ENCODE measurements at regions not wholly inside any gene's neighbourhood (a gene's known extent, or its start where the extent isn't known, plus 50 kb on each side); places are given as distances from the start of the nearest gene placed in this dataset.

DNA sequence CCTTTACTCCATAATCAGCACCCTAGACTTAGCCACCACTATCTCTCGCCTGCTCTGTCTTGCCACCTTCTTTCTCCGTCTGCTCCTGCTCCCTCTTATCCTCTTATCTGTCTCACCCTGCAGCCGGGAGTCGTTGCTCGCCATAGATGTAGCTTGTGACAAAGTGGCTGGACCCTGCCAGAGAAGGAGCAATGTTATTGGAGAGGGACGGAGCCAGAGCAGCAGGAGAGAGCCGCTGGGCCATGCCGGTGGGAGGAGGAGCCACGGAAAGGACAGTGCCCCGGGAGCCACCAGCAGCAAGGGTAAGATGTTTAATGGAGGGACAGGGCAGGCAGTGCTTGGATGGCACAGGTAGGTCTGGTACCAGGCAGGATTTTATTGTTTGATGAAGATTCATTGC lies 137.3 kb downstream of the SEC61B start (continued):
- TF ChIP-seq, protein P1, sequence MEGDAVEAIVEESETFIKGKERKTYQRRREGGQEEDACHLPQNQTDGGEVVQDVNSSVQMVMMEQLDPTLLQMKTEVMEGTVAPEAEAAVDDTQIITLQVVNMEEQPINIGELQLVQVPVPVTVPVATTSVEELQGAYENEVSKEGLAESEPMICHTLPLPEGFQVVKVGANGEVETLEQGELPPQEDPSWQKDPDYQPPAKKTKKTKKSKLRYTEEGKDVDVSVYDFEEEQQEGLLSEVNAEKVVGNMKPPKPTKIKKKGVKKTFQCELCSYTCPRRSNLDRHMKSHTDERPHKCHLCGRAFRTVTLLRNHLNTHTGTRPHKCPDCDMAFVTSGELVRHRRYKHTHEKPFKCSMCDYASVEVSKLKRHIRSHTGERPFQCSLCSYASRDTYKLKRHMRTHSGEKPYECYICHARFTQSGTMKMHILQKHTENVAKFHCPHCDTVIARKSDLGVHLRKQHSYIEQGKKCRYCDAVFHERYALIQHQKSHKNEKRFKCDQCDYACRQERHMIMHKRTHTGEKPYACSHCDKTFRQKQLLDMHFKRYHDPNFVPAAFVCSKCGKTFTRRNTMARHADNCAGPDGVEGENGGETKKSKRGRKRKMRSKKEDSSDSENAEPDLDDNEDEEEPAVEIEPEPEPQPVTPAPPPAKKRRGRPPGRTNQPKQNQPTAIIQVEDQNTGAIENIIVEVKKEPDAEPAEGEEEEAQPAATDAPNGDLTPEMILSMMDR (IDR thresholded peaks at IDR 0.05) = no peak

- Histone ChIP-seq H2AFZ (ENCODE audit: low read depth) (no peak overlapping the region), H3K9me2 (no peaks in the 10 kb centered on the region), H3K27me3 (ENCODE audit: insufficient read depth) (no peaks in the 10 kb centered on the region; the same call in 1 of the 2 replicates), H3K4me2 (no peak overlapping the region), H3K9me3 (no peaks in the 10 kb centered on the region), H3K9ac (no peak overlapping the region), H3K79me2 (ENCODE audit: insufficient read depth) (no peaks in the 10 kb centered on the region), H3K4me3 (ENCODE audit: low read depth in 2 of 2, low read length in 1 of 2) (no peak overlapping the region), H3K36me3 (replicated peaks in 1 of 2; ENCODE audit: control insufficient read depth in 1 of 2, insufficient read depth in 2 of 2, low read length in 1 of 2) (no peaks in the 10 kb centered on the region), H3K4me1 (ENCODE audit: control insufficient read depth in 1 of 2, insufficient read depth in 2 of 2, low read depth in 1 of 2, low read length in 1 of 2) (peaks cover 0 to 24% of the 10 kb centered on the region in 2 experiments; a peak in 1 of 4 replicates), H3K27ac (ENCODE audit: low read depth in 2 of 2, low read length in 1 of 2) (no peak overlapping the region), H4K20me1 (ENCODE audit: insufficient read depth) (no peaks in the 10 kb centered on the region), H3F3A (replicated peaks; ENCODE audit: insufficient read depth) (no peaks in the 10 kb centered on the region)
- WGBS (ENCODE audit: low lambda C conversion rate) = no CpG with 5 or more reads among the region's 2 CpGs
- ChIA-PET CTCF (interaction anchor here (1.0 to 1.2 kb wide), 2 partner anchors 13 to 95 kb away, joined by 3 to 4 read pairs; no protein-coding TSS in a partner anchor), POLR2A (no interaction called here)
- TF ChIP-seq NFIC (IDR thresholded peaks at IDR 0.05; ENCODE audit: borderline replicate concordance) (no peak), PBX3 (IDR thresholded peaks at IDR 0.05) (no peak), GABPA (IDR thresholded peaks at IDR 0.05; ENCODE audit: low read depth) (no peak), TAF1 (IDR thresholded peaks at IDR 0.05; ENCODE audit: borderline replicate concordance, low read depth, low read length) (no peak), MEF2A (IDR thresholded peaks at IDR 0.05; ENCODE audit: borderline replicate concordance, low read depth) (no peak), RFX5 (IDR thresholded peaks at IDR 0.05; ENCODE audit: low read length) (no peak), FOSL2 (IDR thresholded peaks at IDR 0.05; ENCODE audit: borderline replicate concordance, low read depth) (no peak), SIN3A (IDR thresholded peaks at IDR 0.05; ENCODE audit: borderline replicate concordance, low read depth, low read length) (no peak), CHD2 (IDR thresholded peaks at IDR 0.05; ENCODE audit: low read length, partially characterized antibody) (no peak), FOXJ3 (CRISPR knock-in tag; IDR thresholded peaks at IDR 0.05) (no peak), JUND (IDR thresholded peaks at IDR 0.05) (no peak), TCF12 (IDR thresholded peaks at IDR 0.05) (no peak), RCOR1 (IDR thresholded peaks at IDR 0.05; ENCODE audit: low read length) (no peak)
- TF ChIP-seq, protein P2, sequence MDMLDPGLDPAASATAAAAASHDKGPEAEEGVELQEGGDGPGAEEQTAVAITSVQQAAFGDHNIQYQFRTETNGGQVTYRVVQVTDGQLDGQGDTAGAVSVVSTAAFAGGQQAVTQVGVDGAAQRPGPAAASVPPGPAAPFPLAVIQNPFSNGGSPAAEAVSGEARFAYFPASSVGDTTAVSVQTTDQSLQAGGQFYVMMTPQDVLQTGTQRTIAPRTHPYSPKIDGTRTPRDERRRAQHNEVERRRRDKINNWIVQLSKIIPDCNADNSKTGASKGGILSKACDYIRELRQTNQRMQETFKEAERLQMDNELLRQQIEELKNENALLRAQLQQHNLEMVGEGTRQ (IDR thresholded peaks at IDR 0.05; ENCODE audit: borderline replicate concordance, low read depth, low read length) = no peak
- TF ChIP-seq, protein P3, sequence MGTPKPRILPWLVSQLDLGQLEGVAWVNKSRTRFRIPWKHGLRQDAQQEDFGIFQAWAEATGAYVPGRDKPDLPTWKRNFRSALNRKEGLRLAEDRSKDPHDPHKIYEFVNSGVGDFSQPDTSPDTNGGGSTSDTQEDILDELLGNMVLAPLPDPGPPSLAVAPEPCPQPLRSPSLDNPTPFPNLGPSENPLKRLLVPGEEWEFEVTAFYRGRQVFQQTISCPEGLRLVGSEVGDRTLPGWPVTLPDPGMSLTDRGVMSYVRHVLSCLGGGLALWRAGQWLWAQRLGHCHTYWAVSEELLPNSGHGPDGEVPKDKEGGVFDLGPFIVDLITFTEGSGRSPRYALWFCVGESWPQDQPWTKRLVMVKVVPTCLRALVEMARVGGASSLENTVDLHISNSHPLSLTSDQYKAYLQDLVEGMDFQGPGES (IDR thresholded peaks at IDR 0.05; ENCODE audit: low read depth, low read length) = no peak
- TF ChIP-seq, protein P4, sequence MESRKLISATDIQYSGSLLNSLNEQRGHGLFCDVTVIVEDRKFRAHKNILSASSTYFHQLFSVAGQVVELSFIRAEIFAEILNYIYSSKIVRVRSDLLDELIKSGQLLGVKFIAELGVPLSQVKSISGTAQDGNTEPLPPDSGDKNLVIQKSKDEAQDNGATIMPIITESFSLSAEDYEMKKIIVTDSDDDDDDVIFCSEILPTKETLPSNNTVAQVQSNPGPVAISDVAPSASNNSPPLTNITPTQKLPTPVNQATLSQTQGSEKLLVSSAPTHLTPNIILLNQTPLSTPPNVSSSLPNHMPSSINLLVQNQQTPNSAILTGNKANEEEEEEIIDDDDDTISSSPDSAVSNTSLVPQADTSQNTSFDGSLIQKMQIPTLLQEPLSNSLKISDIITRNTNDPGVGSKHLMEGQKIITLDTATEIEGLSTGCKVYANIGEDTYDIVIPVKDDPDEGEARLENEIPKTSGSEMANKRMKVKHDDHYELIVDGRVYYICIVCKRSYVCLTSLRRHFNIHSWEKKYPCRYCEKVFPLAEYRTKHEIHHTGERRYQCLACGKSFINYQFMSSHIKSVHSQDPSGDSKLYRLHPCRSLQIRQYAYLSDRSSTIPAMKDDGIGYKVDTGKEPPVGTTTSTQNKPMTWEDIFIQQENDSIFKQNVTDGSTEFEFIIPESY (IDR thresholded peaks at IDR 0.05; ENCODE audit: borderline replicate concordance, low read depth) = no peak
- DNase-seq = peak; percentile 45
These were observed 137.9 kb downstream of the SEC61B start for GRCh38 chr9:99360026-99360425.
